ENCODE measurements at regions not wholly inside any gene's neighbourhood (a gene's known extent, or its start where the extent isn't known, plus 50 kb on each side); places are given as distances from the start of the nearest gene placed in this dataset.

DNA sequence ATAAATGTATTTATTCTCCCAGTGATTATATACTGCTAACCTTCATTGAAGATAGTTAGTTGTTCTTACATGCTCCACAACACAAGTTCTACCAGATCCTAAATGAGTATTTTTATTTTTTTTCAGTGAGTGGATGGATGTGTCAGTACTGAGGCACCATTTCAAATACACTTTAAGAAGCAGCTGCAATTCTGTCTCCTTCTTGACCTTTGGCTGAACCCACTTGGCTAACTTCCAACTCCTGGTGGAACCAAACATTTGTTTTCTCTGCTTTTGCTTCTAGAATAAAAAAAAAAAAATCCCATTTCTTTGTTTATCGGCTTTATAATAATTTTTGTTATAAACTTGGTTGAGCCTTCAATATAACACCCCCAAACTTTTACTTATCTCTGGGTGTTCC lies 458.3 kb upstream of the MAP3K7 start:
- Mint-ChIP-seq H3K4me3 (no peak overlapping the region), H3K36me3 (ENCODE audit: low read depth) (peaks cover 4% of the 10 kb centered on the region), H3K4me1 (peaks cover 29% of the 10 kb centered on the region), H3K27me3 (ENCODE audit: low read depth) (no peaks in the 10 kb centered on the region), H3K9me3 (peaks cover 9% of the 10 kb centered on the region), H3K27ac (peak overlapping the region; percentile 53 to 88 (median 61))
- TF ChIP-seq, protein P1, sequence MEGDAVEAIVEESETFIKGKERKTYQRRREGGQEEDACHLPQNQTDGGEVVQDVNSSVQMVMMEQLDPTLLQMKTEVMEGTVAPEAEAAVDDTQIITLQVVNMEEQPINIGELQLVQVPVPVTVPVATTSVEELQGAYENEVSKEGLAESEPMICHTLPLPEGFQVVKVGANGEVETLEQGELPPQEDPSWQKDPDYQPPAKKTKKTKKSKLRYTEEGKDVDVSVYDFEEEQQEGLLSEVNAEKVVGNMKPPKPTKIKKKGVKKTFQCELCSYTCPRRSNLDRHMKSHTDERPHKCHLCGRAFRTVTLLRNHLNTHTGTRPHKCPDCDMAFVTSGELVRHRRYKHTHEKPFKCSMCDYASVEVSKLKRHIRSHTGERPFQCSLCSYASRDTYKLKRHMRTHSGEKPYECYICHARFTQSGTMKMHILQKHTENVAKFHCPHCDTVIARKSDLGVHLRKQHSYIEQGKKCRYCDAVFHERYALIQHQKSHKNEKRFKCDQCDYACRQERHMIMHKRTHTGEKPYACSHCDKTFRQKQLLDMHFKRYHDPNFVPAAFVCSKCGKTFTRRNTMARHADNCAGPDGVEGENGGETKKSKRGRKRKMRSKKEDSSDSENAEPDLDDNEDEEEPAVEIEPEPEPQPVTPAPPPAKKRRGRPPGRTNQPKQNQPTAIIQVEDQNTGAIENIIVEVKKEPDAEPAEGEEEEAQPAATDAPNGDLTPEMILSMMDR (IDR thresholded peaks at IDR 0.05; ENCODE audit: unreplicated experiment in 3 of 3) = no peak

DNA sequence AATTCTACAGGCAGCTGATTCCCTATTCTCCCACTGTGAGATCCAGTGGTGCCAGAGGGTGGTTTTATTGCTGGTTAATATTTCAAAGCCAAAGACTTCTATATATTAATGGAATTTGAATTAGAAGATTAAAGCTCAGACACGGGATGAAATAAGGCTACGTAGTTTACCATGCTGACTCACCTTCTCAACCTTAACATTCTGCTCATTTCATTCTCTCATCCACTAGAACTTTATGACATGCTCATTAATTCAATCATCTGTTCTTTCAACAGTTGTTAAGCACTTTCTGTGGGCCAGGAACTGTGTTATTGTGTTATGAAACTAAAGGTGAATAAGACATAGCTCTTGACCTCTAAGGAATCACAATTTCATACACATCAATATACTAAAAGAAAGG lies 456.9 kb upstream of the MAP3K7 start:
- H3K27ac Mint-ChIP-seq = peak overlapping the region; percentile 64 to 75 (median 71)
- H3K9me3 Mint-ChIP-seq = peaks cover 9% of the 10 kb centered on the region
- H3K4me1 Mint-ChIP-seq = peaks cover 29% of the 10 kb centered on the region
- peaks cover 4% of the 10 kb centered on the region for H3K36me3 Mint-ChIP-seq (ENCODE audit: low read depth)
- H3K4me3 Mint-ChIP-seq = no peak overlapping the region
- TF ChIP-seq, protein P1 (IDR thresholded peaks at IDR 0.05; ENCODE audit: unreplicated experiment in 3 of 3) = no peak
- H3K27me3 Mint-ChIP-seq (ENCODE audit: low read depth) = no peaks in the 10 kb centered on the region

DNA sequence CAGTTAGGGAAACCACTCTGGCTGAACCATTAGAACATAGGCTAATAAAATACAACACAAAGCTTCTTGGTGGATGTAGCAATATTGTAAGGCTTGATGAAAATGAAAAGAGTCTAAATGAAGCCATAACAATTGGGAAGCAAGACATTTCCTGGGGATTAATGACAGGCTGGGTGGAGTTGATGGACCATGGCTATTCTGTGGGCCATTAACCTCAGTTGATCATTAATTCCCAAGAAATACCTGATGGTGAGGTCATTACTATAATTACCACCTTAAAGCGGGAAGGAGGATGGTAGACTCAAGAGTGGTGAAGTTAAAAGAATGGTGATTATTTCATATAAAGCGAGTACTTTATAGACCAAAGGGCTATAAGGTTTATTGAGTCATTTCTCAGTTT lies 455.8 kb upstream of the MAP3K7 start:
- H3K27ac Mint-ChIP-seq = peak overlapping the region; percentile 79 to 89 (median 81)
- TF ChIP-seq, protein P1 (IDR thresholded peaks at IDR 0.05; ENCODE audit: unreplicated experiment in 3 of 3) = no peak
- H3K4me1 Mint-ChIP-seq = peaks cover 29% of the 10 kb centered on the region
- peaks cover 9% of the 10 kb centered on the region for H3K9me3 Mint-ChIP-seq
- H3K36me3 Mint-ChIP-seq (ENCODE audit: low read depth) = peaks cover 4% of the 10 kb centered on the region
- peak overlapping the region in 1 of 3 experiments; percentile 20 for H3K4me3 Mint-ChIP-seq
- no peaks in the 10 kb centered on the region for H3K27me3 Mint-ChIP-seq (ENCODE audit: low read depth)

- H3K4me1 Mint-ChIP-seq = peaks cover 28% of the 10 kb centered on the region
- TF ChIP-seq, protein P1 (IDR thresholded peaks at IDR 0.05; ENCODE audit: unreplicated experiment in 3 of 3) = no peak
- H3K27me3 Mint-ChIP-seq (ENCODE audit: low read depth) = peaks cover 3% of the 10 kb centered on the region
- H3K4me3 Mint-ChIP-seq = no peak overlapping the region
- no peaks in the 10 kb centered on the region for H3K9me3 Mint-ChIP-seq
- H3K36me3 Mint-ChIP-seq (ENCODE audit: low read depth) = no peaks in the 10 kb centered on the region
- no peak overlapping the region for H3K27ac Mint-ChIP-seq
These were observed 447.1 kb upstream of the MAP3K7 start for GRCh38 chr6:91033964-91034363.

- H3K27ac Mint-ChIP-seq = peak overlapping the region in 1 of 3 experiments; percentile 58
- H3K9me3 Mint-ChIP-seq = no peaks in the 10 kb centered on the region
- TF ChIP-seq, protein P1 (IDR thresholded peaks at IDR 0.05; ENCODE audit: unreplicated experiment in 3 of 3) = no peak
- no peaks in the 10 kb centered on the region for H3K36me3 Mint-ChIP-seq (ENCODE audit: low read depth)
- peaks cover 29% of the 10 kb centered on the region for H3K4me1 Mint-ChIP-seq
- peaks cover 3% of the 10 kb centered on the region for H3K27me3 Mint-ChIP-seq (ENCODE audit: low read depth)
- H3K4me3 Mint-ChIP-seq = no peak overlapping the region
These were observed 444.7 kb upstream of the MAP3K7 start for GRCh38 chr6:91031581-91031980.

- H3K27ac Mint-ChIP-seq = peak overlapping the region in 1 of 3 experiments; percentile 55
- H3K9me3 Mint-ChIP-seq = no peaks in the 10 kb centered on the region
- TF ChIP-seq, protein P1 (IDR thresholded peaks at IDR 0.05; ENCODE audit: unreplicated experiment in 3 of 3) = no peak
- H3K36me3 Mint-ChIP-seq (ENCODE audit: low read depth) = no peaks in the 10 kb centered on the region
- peaks cover 3% of the 10 kb centered on the region for H3K27me3 Mint-ChIP-seq (ENCODE audit: low read depth)
- H3K4me1 Mint-ChIP-seq = peaks cover 23% of the 10 kb centered on the region
- H3K4me3 Mint-ChIP-seq = peak overlapping the region in 1 of 3 experiments; percentile 7
These were observed 442.3 kb upstream of the MAP3K7 start for GRCh38 chr6:91029211-91029610.

Measured in nephron (organoid).